B cell (primary cell): ENCODE measurements at regions not wholly inside any gene's neighbourhood (a gene's known extent, or its start where the extent isn't known, plus 50 kb on each side); places are given as distances from the start of the nearest gene placed in this dataset.

Experiments used
- ATAC-seq: fragments of 200-7000 bp; cut with Tn5 transposase; one replicate; pipeline ENCODE4 v1.10.0; 2021; ENCODE audit warnings: low read depth, mild to moderate bottlenecking, moderate number of reproducible peaks, moderate library complexity
- CTCF ChIA-PET: fragments of 350-600 bp; sonication (Branson Sonifier 250); formaldehyde crosslinking; loops from one replicate; lab custom pipeline; 2021; ENCODE audit warnings: antibody characterized with exemption, inconsistent platforms; lab: Charles Lee
- POLR2A ChIA-PET: fragments of 350-600 bp; sonication (Branson Sonifier 250); formaldehyde crosslinking; loops from one replicate; lab custom pipeline; 2021; ENCODE audit warnings: antibody characterized with exemption; lab: Charles Lee
- DNase-seq: peaks from one replicate; pipeline ENCODE4 v3.0.0; 2013
- H2AFZ ChIP-seq: 2 replicates; pipeline ENCODE4 v1.6.1; 2012; ENCODE audit warnings: mild to moderate bottlenecking, low read depth, low read length; ENCODE audit not compliant: insufficient read depth, poor library complexity, severe bottlenecking
- H3K27ac ChIP-seq, 2 donors: 1 replicate in 1 of 2; 2 replicates in 1 of 2; pipeline ENCODE4 v1.5.1; 2012 to 2013; ENCODE audit warnings: low read length in 2 of 2, mild to moderate bottlenecking in 2 of 2, moderate library complexity in 1 of 2
- H3K27me3 ChIP-seq, 4 experiments: fragments of 200-600 bp in 1 of 4; sonication (generic) in 1 of 4; replicated peaks in 1 of 4; 1 replicate in 2 of 4; 2 replicates in 2 of 4; pipeline versions ENCODE4 v1.6.1 to v1.7.0; 2013 to 2016; ENCODE audit warnings: low read length in 3 of 4, mild to moderate bottlenecking in 2 of 4, mixed read lengths in 1 of 4, moderate library complexity in 1 of 4; ENCODE audit not compliant: insufficient read depth in 4 of 4, control insufficient read depth in 3 of 4; ENCODE audit errors: control extremely low read depth in 1 of 4
- H3K36me3 ChIP-seq, 2 experiments: replicated peaks in 1 of 2; 1 replicate in 1 of 2; 2 replicates in 1 of 2; pipeline versions ENCODE4 v1.6.1 to v1.7.1; 2013; ENCODE audit warnings: low read length in 1 of 2; ENCODE audit not compliant: insufficient read depth in 2 of 2, control insufficient read depth in 1 of 2; ENCODE audit errors: control extremely low read depth in 1 of 2, extremely low read depth in 1 of 2
- H3K4me1 ChIP-seq, 2 donors: fragments of 200-600 bp in 1 of 2; sonication (generic) in 1 of 2; 1 replicate in 1 of 2; 2 replicates in 1 of 2; pipeline versions ENCODE4 v1.5.1 to v1.6.1; 2013 to 2017; ENCODE audit warnings: low read length in 2 of 2; ENCODE audit not compliant: control insufficient read depth in 2 of 2, insufficient read depth in 2 of 2
- H3K4me2 ChIP-seq: replicated peaks from 2 replicates; pipeline ENCODE3; 2012; ENCODE audit warnings: mild to moderate bottlenecking, low read depth, low read length; ENCODE audit not compliant: poor library complexity, severe bottlenecking
- H3K4me3 ChIP-seq, 5 experiments: fragments of 200-600 bp in 1 of 5; sonication (generic) in 1 of 5; 1 replicate in 3 of 5; 2 replicates in 2 of 5; pipeline versions ENCODE4 v1.5.1 to v1.7.0; 2011 to 2016; ENCODE audit warnings: low read length in 4 of 5, mild to moderate bottlenecking in 4 of 5, low read depth in 2 of 5, control low read depth in 1 of 5, moderate library complexity in 1 of 5; ENCODE audit not compliant: insufficient read depth in 1 of 5; ENCODE audit errors: control extremely low read depth in 1 of 5, extremely low read depth in 1 of 5
- H3K79me2 ChIP-seq: fragments of 200-600 bp; sonication (generic); one replicate; pipeline ENCODE4 v1.6.0; 2016; ENCODE audit warnings: low read length; ENCODE audit not compliant: control insufficient read depth, insufficient read depth
- H3K9ac ChIP-seq: fragments of 200-600 bp; sonication (generic); 2 replicates; pipeline ENCODE4 v1.6.1; 2017; ENCODE audit warnings: mild to moderate bottlenecking, low read length, moderate library complexity
- H3K9me3 ChIP-seq, 3 donors: one replicate each; pipeline versions ENCODE4 v1.6.1 to v1.7.1; 2013; ENCODE audit warnings: low read length in 2 of 3; ENCODE audit not compliant: control insufficient read depth in 2 of 3, insufficient read depth in 1 of 3; ENCODE audit errors: control extremely low read depth in 1 of 3
- H4K20me1 ChIP-seq: 2 replicates; pipeline ENCODE4 v1.6.0; 2012; ENCODE audit warnings: mild to moderate bottlenecking, low read length; ENCODE audit not compliant: insufficient read depth, control insufficient read depth, poor library complexity, severe bottlenecking
- H3K27ac Mint-ChIP-seq: one replicate; pipeline ENCODE4 v1.8.0; 2021; ENCODE audit warnings: mixed read lengths
- H3K27me3 Mint-ChIP-seq: one replicate; pipeline ENCODE4 v1.8.0; 2021; ENCODE audit warnings: mixed read lengths
- H3K4me1 Mint-ChIP-seq: one replicate; pipeline ENCODE4 v1.8.0; 2021; ENCODE audit warnings: mixed read lengths
- H3K4me3 Mint-ChIP-seq: one replicate; pipeline ENCODE4 v1.8.0; 2021; ENCODE audit warnings: mixed read lengths
- H3K9me3 Mint-ChIP-seq: one replicate; pipeline ENCODE4 v1.8.0; 2022; ENCODE audit warnings: mixed read lengths; ENCODE audit not compliant: insufficient read depth
- CTCF ChIP-seq: fragments of 200-600 bp; IDR thresholded peaks from one replicate; pipeline ENCODE4 v1.8.0; 2022; ENCODE audit warnings: antibody characterized with exemption, mild to moderate bottlenecking
- EZH2 ChIP-seq: IDR thresholded peaks from 2 replicates; pipeline ENCODE4 v1.6.1; 2012; ENCODE audit warnings: borderline replicate concordance, low read depth, mild to moderate bottlenecking, moderate library complexity, low read length; ENCODE audit not compliant: insufficient read depth, poor library complexity, severe bottlenecking
- WGBS: methylation state at CpG from one replicate; pipeline ENCODE4 v1.1.5; 2013; ENCODE audit warnings: missing lambda C conversion rate; ENCODE audit not compliant: insufficient coverage; 5-methylcytosine and 5-hydroxymethylcytosine counted together
- intact Hi-C: fragments of 100-400 bp; cut with micrococcal nuclease; formaldehyde crosslinking; loops from one replicate; pipeline ENCODE4 v1.10.0; 2022

- ChIA-PET POLR2A (no interaction called here), CTCF (no interaction called here)
- H3K9me3 Mint-ChIP-seq = no peaks in the 10 kb centered on the region
- TF ChIP-seq CTCF (no peak), EZH2 (no peak)
- H3K79me2 ChIP-seq = no peaks in the 10 kb centered on the region
- H3K4me3 Mint-ChIP-seq = no peak overlapping the region
- H3K4me1 ChIP-seq = no peaks in the 10 kb centered on the region
- DNase-seq (no peak), ATAC-seq (no peak)
- no peak overlapping the region for H3K4me2 ChIP-seq
- 83% methylated on average over 13 of the region's 16 CpGs for WGBS
- H2AFZ ChIP-seq = no peak overlapping the region
- H3K4me1 Mint-ChIP-seq = no peaks in the 10 kb centered on the region
- intact Hi-C loops = no loop called here
- no peak overlapping the region for H3K27ac Mint-ChIP-seq
- H4K20me1 ChIP-seq = no peaks in the 10 kb centered on the region
- no peaks in the 10 kb centered on the region for H3K36me3 ChIP-seq
- H3K4me3 ChIP-seq = no peak overlapping the region
- peaks cover 38% of the 10 kb centered on the region for H3K27me3 Mint-ChIP-seq
- H3K27ac ChIP-seq = no peak overlapping the region
- no peaks in the 10 kb centered on the region for H3K9me3 ChIP-seq
- H3K27me3 ChIP-seq = peaks cover 0 to 32% (median 11%) of the 10 kb centered on the region in 4 experiments
- no peak overlapping the region for H3K9ac ChIP-seq
Measured at GRCh38 chr16:86202267-86202666, 303.3 kb downstream of the IRF8 start.

GRCh38 chr16:86202760-86203426 is 303.9 kb downstream of the IRF8 start:
- Histone ChIP-seq H3K27me3 (peaks cover 0 to 30% (median 11%) of the 10 kb centered on the region in 4 experiments), H3K4me3 (no peak overlapping the region), H3K9me3 (no peaks in the 10 kb centered on the region), H3K4me2 (no peak overlapping the region), H3K4me1 (no peaks in the 10 kb centered on the region), H2AFZ (no peak overlapping the region), H3K79me2 (no peaks in the 10 kb centered on the region), H3K27ac (no peak overlapping the region), H4K20me1 (no peaks in the 10 kb centered on the region), H3K9ac (no peak overlapping the region), H3K36me3 (no peaks in the 10 kb centered on the region)
- Mint-ChIP-seq H3K4me3 (no peak overlapping the region), H3K4me1 (no peaks in the 10 kb centered on the region), H3K27ac (no peak overlapping the region), H3K9me3 (no peaks in the 10 kb centered on the region), H3K27me3 (peaks cover 35% of the 10 kb centered on the region)
- POLR2A ChIA-PET = interaction anchor here (0.6 kb wide), 1 partner anchor 1597 kb away, joined by 3 read pairs; no protein-coding TSS in a partner anchor
- ATAC-seq (no peak), DNase-seq (no peak)
- intact Hi-C loops = no loop called here
- CTCF ChIA-PET = no interaction called here
- TF ChIP-seq CTCF (no peak), EZH2 (no peak)
- 57% methylated on average over 7 of the region's 11 CpGs for WGBS
